HG03442 (cell line): ENCODE measurements at regions not wholly inside any gene's neighbourhood (a gene's known extent, or its start where the extent isn't known, plus 50 kb on each side); places are given as distances from the start of the nearest gene placed in this dataset.

Source experiments
- ATAC-seq: cut with Tn5 transposase; IDR thresholded peaks from one replicate; pipeline ENCODE4 v1.9.1; 2021; ENCODE audit warnings: mild to moderate bottlenecking, moderate library complexity; ENCODE audit not compliant: unreplicated experiment

DNA sequence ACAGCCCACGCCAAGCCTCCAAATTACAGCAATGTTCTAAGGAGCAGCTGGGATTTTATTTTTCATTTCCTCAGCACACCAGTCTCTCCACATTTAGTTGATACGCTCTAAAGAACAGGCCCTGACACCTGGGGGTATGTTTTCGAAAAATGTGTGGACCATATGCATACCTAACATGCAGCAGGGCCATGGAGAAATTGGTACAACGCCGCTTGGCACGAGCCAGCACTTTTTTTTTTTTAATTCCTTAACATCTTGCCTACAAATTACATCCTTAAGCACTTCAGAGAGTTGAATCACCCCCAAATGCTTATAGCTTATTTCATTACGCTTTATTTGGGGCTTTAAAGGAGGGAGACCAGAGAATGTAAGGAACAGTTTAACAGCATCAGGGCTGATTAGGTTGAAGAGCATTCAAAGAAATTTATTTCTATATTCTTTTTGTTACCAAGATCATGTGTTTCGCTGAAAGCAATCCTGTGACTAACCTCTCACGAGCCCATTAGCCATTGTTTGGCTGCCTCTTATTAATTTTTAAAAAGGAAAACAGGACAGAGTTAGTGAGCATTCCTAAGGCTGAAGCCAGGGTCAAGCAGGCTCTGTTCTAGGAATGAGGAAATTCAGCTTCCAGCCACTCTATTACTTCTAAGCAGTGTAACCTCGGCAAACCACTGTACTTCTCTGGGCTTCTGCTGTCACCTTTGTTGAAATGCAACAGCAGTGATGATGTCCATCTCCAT, 173.8 kb downstream of the ACTL7B start:
- no peak for ATAC-seq

DNA sequence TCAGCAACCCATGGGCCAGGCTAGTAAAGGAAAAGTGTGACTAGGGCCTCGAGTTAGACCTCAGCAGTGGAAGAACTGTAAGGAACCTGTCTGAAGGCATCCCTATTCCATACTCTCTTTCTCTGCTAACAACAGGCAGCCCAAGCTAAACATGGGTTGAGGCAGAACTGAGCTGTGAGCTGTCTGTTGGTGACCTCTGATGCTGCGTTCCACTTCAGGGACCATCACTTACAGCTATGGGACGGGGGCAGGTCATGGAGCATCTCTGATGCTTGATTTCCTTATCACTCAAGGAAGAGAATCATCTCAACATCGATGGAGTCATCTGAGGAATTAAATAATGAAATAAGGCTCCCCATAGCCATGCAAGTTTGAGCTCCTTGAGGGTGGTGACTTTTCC, 174.8 kb downstream of the ACTL7B start:
- ATAC-seq = no peak

DNA sequence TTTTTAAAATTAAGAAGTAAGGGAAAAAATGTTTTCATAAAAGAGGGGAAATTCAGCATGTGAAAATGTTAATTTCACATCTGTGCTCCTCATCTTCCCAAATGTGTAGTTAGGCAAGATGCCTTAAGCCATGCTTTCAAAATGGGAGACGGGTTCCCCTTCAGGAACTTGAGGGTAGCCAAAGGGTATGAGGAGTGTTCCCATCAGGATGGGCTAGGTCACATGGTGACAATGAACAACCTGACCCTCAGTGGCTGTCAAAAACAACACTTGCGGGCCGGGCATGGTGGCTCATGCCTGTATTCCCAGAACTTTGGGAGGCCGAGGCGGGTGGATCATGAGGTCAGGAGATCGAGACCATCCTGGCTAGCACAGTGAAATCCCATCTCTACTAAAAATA, 178.0 kb downstream of the ACTL7B start:
- no peak for ATAC-seq

DNA sequence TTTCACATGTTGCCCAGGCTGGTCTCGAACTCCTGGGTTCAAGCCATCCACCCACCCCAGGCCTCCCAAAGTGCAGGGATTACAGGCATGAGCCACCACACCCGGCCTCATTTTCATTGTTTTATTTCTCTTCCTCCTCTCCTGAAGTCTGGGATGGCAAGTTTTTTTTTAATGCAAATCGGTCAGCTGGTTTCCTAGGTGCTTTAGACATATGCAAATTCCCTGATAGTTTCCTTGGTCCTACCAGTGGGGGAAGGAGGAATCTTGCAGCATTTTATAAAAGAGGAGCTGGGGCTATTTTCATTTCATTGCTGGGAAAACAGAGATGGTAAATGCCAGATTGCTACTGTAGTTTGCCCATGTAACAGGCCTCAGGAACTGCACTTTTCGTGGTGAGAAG, 179.4 kb downstream of the ACTL7B start:
- ATAC-seq = no peak

DNA sequence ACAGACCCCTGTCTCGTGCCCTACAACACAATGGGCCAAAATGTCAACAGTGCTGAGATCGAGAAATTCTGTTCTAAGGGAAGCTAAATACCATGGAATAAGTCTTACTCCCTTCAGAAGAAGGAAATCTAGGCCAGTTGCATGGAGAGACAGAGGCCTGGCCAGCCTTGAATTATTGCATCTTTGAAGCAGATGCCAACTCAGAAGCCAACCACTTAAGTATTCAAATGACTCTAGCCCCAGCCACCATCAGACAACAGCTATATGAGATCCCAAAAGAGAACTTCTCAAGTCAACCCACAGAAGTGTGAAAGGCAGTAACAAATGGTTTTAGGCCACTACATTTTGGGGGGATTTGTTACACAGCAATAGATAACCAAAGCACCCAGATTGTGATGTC, 180.1 kb downstream of the ACTL7B start:
- ATAC-seq = no peak

DNA sequence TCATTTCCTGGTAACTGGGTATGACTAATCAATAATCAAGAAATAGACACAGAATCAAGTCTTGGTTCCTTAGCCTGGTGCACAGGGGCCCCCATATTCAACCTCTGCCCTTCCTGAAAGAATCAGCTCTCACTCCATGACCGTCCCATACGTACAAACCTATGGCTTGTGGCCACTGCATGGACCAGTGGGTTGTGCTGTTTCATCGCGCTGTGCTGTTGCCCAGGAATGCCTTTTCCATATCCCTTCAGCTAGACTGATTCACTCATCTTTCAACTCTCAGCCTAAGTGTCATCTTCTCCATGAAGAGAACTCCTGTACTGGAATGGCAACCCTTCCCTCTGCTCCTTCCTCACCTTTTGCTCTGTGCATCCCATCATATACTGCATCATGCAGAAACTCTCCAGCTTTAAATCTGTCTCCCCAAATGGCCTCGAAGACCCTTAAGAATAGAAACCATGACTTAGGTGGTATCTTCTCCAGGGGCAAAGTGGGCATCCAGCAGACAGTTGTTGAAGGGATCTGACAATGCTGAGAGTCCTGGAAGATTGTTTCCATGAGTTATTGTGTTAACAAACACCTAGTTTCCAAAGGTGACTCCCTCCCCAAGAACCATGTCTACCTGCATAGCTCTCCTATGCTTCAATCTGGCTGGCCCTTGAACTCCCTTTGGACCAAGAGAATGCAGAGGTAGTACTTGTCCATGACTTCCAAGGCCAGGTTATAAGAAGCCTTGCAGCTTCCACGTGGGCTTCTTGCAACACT, 180.8 kb downstream of the ACTL7B start:
- ATAC-seq = no peak

DNA sequence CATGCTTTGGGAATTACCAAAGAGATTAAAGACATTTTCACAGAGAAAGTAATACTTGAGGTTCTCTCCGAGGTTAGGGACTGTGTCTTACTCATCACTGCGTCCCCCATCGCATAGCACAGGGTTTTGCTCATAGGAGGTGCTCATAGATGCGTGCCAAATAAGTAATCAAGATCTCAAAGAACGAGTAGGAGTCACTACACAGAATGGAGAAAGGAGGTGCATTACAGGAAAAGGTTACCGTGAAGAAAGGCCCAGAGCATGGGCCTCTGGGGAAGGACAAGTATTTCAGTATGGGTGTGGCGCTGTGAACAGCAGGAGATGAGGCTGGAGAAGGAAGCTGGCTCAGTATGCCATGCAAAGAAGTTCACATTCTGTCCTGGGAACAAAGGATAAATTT, 182.4 kb downstream of the ACTL7B start:
- ATAC-seq = no peak

DNA sequence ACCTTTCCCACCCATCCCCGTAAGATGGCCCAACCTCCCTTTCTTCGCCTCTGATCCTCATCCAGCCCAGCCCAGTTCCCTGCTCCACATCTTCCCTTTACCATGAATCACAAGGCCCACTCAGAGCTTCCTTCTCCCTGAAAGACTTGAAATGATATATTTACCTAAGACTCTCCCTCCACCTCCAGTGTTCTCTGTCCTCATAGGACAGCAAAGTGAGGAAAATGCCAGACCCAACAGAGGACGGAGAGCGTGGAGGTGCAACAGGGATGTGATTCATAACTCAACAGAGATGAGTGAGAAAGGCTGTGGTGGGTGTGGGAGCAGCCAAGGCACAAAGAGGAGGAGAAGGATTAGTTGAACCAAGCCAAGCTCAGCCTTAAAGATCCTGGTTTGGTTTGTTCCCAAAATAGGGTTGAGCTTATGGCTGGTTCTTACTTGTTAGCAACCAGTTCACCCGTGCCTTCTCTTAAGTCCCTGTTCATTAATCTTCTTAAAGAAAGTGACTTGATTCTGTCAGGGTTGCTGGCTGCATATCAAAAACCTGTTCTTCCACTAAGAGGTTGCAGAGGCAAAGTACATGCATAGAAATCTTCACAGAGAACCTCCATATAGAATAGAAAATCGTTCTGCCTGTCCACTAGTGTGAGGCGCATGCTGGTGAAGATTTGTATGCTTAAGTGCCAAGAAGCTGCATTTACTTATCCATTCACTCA, 183.2 kb downstream of the ACTL7B start:
- ATAC-seq = no peak

DNA sequence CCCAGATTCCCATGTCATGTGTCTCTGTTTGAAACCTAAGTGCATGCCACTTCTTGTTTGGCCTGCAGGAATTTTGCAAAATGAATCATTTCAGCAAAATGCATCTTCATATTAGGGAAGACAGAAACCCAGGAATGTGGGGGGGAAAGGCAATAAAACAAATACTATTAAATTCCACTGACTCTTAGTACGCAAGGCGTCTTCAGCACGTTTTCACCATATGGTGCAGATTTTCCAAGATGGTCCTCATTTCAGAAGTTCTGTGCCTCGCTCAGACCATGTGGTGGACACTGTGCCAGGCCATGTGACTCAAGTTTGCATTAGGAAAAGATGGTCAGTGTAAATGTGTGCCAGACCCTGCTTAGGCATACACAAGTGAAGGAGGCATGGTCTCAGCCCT, 184.0 kb downstream of the ACTL7B start:
- ATAC-seq = no peak

DNA sequence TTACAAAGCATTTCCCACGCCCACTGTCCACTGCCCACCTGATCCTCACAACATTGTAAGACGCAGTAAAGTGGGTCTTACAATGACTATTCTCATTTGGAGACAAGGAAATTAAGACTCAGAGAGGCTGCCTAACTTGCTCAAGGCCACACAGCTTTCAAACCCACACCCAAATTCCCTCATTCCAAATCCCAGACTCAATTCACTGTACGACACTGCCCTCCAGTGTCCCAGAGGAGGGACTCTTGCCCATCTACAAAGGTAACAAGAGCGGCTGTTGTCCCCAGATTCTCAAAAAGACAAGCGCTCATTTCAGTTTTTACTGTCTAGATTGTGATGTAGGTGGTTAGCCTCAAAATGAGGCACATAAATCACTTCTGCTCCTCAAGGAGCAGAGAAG, 184.6 kb downstream of the ACTL7B start:
- no peak for ATAC-seq

DNA sequence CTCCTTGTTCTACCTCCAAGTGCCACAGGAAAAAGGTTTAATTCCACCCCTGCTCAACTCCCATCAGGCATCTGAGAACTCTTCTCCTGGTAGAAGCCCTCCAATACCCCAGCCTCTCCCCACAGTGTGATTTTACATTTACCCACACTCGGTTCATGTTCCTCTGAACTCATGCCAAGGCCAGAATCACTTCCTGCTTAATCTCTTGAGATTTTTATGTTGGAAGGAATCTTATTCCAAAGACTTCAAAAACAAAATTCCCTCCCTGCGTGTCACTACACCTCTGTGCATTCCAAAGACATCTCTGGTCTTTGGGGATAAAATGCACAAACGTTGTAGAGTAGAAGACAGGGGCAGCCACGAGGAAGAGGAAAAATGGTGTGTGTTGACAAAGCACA, 186.8 kb downstream of the ACTL7B start:
- no peak for ATAC-seq

DNA sequence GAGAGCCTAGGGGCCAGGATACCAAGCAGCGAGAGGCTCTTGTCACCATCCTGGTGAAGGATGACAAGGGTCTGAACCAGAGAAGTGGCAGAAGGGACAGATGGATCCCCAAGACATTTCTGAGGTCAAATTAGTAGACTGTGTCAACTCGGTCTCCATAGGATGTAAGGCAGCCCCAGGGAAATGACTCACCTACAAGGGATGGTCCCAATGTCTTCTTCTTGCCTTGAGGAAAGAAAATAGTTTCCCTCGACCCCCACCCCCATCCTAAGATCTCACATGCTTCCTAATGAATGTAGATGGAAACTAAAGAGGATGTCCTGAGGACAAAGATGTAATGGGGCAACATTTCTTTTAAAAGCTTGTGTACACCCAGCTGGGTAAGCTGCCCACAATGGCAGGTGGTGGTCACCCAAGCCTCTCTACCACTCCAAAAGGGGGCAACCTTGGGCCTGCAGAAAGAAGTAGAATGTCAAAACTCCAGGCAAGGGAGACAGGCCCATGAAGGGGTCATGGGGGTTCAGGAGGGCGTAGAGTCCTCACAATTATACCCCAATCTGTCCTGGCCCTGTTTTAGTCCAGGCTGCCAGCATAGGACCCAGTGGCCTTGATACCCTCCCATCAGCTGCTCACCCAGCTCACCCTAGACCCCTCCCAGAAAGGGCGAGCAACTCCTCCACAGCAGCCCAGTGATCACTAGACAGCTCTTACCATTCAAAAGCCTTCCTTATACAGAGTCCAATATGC, 187.4 kb downstream of the ACTL7B start:
- no peak for ATAC-seq

DNA sequence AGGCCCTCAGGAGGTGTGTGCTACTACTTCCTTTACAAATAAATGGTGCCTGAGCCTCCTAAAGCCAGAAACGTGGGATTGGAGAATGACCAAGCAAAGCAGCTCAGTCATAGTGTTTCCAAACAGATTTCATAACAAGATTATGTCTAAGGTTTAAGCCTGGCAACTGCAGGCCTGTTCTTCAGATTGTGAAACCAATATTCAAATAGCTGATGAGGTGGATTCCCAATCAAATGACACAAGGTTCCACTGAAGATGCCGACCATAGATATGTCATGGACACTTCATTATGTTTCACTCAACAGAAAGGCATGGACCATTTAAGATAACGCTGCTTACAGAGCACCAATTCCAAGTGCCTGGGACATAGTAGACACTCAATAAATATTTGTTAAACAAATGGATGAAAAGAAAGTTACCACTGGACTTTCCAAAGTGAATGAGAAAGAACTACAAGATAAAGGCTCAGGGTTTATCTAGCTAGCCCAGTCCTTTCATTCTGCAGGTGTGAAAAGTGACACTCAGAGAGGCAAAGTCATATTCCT, 189.5 kb downstream of the ACTL7B start:
- no peak for ATAC-seq

DNA sequence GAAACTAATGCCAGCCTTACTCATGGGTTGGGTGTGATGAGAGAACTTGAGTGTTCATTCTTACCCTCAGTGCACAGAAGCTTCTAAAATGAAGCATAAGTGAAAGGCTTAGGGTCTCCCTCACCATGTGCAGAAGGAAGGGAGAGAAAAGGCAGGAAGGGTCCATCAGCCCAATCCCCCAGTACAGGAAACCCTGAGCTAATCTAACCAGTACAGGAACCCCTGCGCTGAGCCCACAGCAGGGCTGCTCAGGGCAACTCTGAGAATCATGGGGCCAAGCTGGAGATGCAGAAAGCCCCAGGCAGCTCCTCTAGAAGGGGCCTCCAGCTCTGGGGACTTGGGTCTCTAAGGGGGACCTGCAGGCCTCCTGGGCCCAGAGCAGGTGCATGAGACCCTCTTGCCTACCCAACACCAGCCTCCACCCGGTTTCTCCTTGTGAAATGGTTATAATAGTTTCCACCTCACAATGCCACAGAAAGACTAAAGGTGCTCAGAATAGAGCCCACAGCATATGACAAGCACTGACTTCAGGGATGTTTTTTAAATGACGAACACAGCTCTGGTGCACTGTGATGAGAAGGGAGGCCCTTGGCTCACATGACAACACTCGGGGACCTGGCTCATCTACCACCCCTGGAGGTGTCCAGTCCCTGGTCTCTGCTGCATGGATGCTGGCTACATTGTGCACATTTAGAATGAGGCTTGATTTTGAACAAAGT, 190.1 kb downstream of the ACTL7B start:
- ATAC-seq = no peak

DNA sequence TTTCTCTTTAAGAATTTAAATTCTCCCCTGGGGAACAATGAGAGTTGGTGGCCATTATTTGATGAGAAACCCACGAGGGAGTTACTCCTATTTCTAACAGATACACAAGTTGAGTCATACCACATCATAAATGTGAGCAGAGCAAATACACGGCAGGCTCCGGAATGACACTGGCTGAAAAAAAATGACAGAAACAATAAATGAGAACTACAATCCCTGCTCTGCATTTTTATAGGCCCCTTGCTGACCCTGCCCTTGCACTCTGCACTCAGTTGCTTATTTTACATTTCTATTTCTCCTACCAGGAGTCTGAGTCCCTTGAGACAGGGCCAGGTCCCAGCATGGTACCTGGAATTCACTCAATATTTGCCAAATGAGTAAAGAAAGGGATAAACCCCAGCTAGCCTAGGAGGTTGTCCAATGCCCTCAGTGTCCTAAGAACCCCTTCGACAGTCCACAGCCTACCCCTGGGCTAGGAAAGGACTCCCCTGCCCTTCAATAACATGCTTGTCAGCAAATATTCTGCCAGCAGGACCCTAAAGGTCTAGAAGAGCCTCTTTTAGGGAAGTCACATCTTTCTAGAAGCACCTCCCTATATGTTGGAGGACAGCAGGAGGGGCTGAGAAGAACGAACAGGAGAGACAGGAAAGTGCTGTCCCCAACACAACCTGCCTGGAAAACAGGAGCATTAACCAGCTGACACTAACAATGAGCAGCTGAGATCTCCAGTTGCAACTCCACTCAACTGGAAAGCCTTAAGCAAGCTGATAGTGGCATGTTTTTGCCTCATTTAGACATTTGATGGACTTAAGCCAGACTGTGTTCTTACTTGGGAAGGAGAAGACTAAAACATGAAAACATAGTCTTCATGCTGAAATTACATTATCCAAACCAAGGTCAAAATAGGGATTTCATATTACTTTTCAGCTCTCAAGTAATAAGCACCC, 191.2 kb downstream of the ACTL7B start:
- ATAC-seq = no peak

DNA sequence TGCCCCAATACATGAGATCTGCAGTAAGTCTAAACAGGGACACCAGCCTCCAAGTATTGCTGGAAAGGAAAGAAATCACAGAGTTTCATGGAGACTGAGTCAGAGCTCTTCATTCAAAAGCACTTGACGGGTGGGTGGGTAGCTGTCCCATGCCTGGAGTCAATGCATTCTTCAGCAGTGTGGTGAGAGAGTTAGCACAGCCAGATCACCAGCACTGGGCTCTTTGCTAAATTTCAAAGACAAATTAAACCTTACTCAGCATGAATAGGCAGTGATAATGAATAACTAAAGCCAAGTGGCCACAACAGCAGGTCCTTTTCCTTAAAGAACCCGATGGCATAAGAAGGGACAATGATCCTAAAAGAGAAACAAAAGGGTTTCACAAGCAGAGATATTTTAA, 192.4 kb downstream of the ACTL7B start:
- ATAC-seq = no peak

DNA sequence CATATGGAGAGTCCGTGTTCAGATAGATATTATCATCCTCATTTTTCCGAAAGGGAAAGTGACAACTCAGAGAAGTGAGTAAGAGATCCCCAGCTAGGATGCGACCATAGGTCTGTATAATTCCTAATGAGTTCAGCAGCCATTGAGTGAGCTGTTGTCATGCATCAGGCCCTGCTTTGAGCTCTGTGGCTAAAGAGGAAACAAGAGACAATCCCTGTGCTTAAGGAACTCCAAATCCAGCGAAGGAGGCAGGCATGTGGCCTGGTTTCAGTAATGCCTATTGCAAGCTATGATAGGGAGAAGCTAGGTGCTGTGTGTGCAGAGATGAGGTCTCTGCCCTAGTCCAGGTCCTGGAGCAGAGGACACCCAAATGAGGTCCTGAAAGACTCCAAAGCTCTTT, 192.8 kb downstream of the ACTL7B start:
- no peak for ATAC-seq

DNA sequence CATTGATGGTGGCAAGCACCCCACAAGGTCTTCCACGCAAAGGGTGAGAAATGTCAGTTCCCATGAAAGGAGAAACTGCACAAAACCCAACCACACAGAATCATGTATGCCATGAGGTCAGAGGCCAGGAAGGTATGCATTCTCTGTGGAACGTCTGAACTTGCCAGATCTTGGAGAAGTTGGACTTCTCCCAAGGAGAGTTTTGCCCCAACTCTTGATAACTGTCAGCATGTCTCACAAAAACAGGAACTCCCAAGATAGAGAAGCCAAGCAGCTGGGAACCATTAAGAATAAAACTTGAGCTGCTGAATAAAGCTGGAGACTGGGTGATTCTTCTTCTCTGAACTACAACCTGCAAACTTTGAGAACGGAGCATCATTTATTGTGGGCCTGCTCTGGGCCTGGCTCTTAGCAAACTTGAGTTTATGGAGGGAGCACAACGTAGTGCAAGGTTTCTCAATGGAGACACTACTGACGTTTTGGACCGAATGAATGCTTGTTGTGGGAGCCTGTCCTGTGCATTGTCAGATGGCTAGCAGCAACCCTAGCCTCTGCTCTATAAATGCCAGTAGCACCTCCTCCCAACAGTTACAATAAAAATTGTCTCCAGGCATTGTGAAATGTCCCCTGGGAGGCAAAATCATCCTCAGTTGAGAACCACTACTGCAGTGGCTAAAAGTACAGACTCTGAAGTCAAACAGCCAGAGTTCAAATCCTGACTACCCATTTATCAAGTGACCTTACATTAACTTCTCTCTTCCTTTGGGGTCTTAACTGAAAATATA, 193.5 kb downstream of the ACTL7B start:
- ATAC-seq = no peak
